A549 (cell line): ENCODE measurements at regions not wholly inside any gene's neighbourhood (a gene's known extent, or its start where the extent isn't known, plus 50 kb on each side); places are given as distances from the start of the nearest gene placed in this dataset.

Experiments used
- CBX8 ChIP-seq: fragments of 200-600 bp; sonication (generic); IDR thresholded peaks from 2 replicates; pipeline ENCODE4 v1.6.1; 2016
- CHD2 ChIP-seq: fragments of 150-350 bp; IDR thresholded peaks from 2 replicates; pipeline ENCODE4 v1.6.1; 2014; ENCODE audit warnings: low read length; ENCODE audit not compliant: partially characterized antibody
- EP300 ChIP-seq, 2 experiments: fragments of >200 bp; sonication (Bioruptor Twin); formaldehyde crosslinking; IDR thresholded peaks; 2 replicates in 1 of 2; 3 replicates in 1 of 2; pipeline ENCODE4 v1.6.1; 2016 to 2017
- GATA3 ChIP-seq: IDR thresholded peaks from 2 replicates; pipeline ENCODE4 v1.6.1; 2012; ENCODE audit warnings: borderline replicate concordance
- KDM1A ChIP-seq: fragments of 200-600 bp; sonication (generic); IDR thresholded peaks from 2 replicates; pipeline ENCODE4 v1.6.1; 2016; ENCODE audit warnings: low read depth, mild to moderate bottlenecking
- MYC ChIP-seq: IDR thresholded peaks from 2 replicates; pipeline ENCODE4 v1.6.1; 2012; ENCODE audit warnings: mild to moderate bottlenecking, inconsistent platforms, low read length, improper control_type of control experiment, borderline replicate concordance
- POLR2A ChIP-seq: IDR thresholded peaks from 2 replicates; pipeline ENCODE4 v1.6.1; 2012; ENCODE audit warnings: mild to moderate bottlenecking, low read length
- REST ChIP-seq: fragments of 200-600 bp; sonication (generic); IDR thresholded peaks from 2 replicates; pipeline ENCODE4 v1.6.1; 2016; ENCODE audit warnings: antibody characterized with exemption, mild to moderate bottlenecking, moderate library complexity
- RNF2 ChIP-seq: fragments of 200-600 bp; sonication (generic); IDR thresholded peaks from 2 replicates; pipeline ENCODE4 v1.6.1; 2016; ENCODE audit warnings: low read depth, mild to moderate bottlenecking, antibody characterized with exemption, moderate library complexity, borderline replicate concordance
- SREBF2 ChIP-seq: fragments of 450-650 bp; IDR thresholded peaks from 2 replicates; pipeline ENCODE4 v1.6.1; 2014; ENCODE audit warnings: mild to moderate bottlenecking, moderate library complexity
- USF2 ChIP-seq: fragments of 450-650 bp; IDR thresholded peaks from 2 replicates; pipeline ENCODE4 v1.6.1; 2014; ENCODE audit warnings: antibody characterized with exemption
- ZFP36 ChIP-seq: fragments of 450-650 bp; IDR thresholded peaks from 2 replicates; pipeline ENCODE4 v1.6.1; 2014; ENCODE audit warnings: borderline replicate concordance; ENCODE audit not compliant: partially characterized antibody
- TF ChIP-seq, protein P1 (sequence below): fragments of >200 bp; sonication (Bioruptor Twin); formaldehyde crosslinking; IDR thresholded peaks from 3 replicates; pipeline ENCODE4 v1.5.1; 2016

GRCh38 chr1:87816646-87817045 is 488.0 kb downstream of the LMO4 start:
- TF ChIP-seq, protein P1, sequence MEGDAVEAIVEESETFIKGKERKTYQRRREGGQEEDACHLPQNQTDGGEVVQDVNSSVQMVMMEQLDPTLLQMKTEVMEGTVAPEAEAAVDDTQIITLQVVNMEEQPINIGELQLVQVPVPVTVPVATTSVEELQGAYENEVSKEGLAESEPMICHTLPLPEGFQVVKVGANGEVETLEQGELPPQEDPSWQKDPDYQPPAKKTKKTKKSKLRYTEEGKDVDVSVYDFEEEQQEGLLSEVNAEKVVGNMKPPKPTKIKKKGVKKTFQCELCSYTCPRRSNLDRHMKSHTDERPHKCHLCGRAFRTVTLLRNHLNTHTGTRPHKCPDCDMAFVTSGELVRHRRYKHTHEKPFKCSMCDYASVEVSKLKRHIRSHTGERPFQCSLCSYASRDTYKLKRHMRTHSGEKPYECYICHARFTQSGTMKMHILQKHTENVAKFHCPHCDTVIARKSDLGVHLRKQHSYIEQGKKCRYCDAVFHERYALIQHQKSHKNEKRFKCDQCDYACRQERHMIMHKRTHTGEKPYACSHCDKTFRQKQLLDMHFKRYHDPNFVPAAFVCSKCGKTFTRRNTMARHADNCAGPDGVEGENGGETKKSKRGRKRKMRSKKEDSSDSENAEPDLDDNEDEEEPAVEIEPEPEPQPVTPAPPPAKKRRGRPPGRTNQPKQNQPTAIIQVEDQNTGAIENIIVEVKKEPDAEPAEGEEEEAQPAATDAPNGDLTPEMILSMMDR, result no peak
- TF ChIP-seq KDM1A (no peak), MYC (no peak), POLR2A (no peak), CHD2 (no peak), USF2 (no peak), REST (no peak), ZFP36 (no peak), EP300 (IDR thresholded peaks at IDR 0.05) (no peak), CBX8 (no peak), SREBF2 (no peak), RNF2 (no peak), GATA3 (no peak)
